Liver (tissue), 3 donors: ENCODE measurements at regions not wholly inside any gene's neighbourhood (a gene's known extent, or its start where the extent isn't known, plus 50 kb on each side); places are given as distances from the start of the nearest gene placed in this dataset.

Source experiments
- CTCF ChIP-seq: fragments of 150-350 bp; IDR thresholded peaks from 2 replicates; pipeline ENCODE4 v1.5.1; 2017; ENCODE audit warnings: improper control_type of control experiment, low read depth, low read length; ENCODE audit not compliant: missing input control
- EGR1 ChIP-seq, 2 donors: IDR thresholded peaks; 2 replicates each; pipeline ENCODE4 v1.6.1; 2016 to 2018; ENCODE audit warnings: antibody characterized with exemption in 2 of 2, low read depth in 2 of 2
- JUND ChIP-seq, 2 donors: IDR thresholded peaks; 2 replicates each; pipeline ENCODE4 v1.6.1; 2016; ENCODE audit warnings: antibody characterized with exemption in 2 of 2
- MAX ChIP-seq: IDR thresholded peaks from 2 replicates; pipeline ENCODE4 v1.6.1; 2016; ENCODE audit warnings: antibody characterized with exemption
- REST ChIP-seq: IDR thresholded peaks from 2 replicates; pipeline ENCODE4 v1.6.1; 2016; ENCODE audit warnings: antibody characterized with exemption, mild to moderate bottlenecking
- RXRA ChIP-seq, 2 donors: IDR thresholded peaks; 2 replicates each; pipeline ENCODE4 v1.6.1; 2017 to 2018; ENCODE audit warnings: antibody characterized with exemption in 2 of 2, mild to moderate bottlenecking in 1 of 2
- SP1 ChIP-seq: IDR thresholded peaks from 2 replicates; pipeline ENCODE4 v1.6.1; 2018; ENCODE audit warnings: antibody characterized with exemption, mild to moderate bottlenecking
- TAF1 ChIP-seq: conservative IDR thresholded peaks from 2 replicates; pipeline ENCODE4 v1.6.1; 2016; ENCODE audit warnings: antibody characterized with exemption, mild to moderate bottlenecking
- ZBTB33 ChIP-seq: IDR thresholded peaks from 2 replicates; pipeline ENCODE4 v1.6.1; 2016; ENCODE audit warnings: antibody characterized with exemption
- donor health status: healthy.
- donor health status: healthy.

GRCh38 chr3:14277557-14277956 lies 98.9 kb downstream of the LSM3 start:
- TF ChIP-seq CTCF, result no peak
- no peak for TF ChIP-seq ZBTB33
- no peak for TF ChIP-seq JUND (IDR thresholded peaks at IDR 0.05)
- TF ChIP-seq REST, result no peak
- TF ChIP-seq SP1, result no peak
- TF ChIP-seq RXRA (IDR thresholded peaks at IDR 0.05), result no peak
- no peak for TF ChIP-seq MAX
- no peak for TF ChIP-seq TAF1
- no peak for TF ChIP-seq EGR1 (IDR thresholded peaks at IDR 0.05; ENCODE audit: low read depth in 2 of 2)
